GM23248 (cell line): ENCODE measurements at regions not wholly inside any gene's neighbourhood (a gene's known extent, or its start where the extent isn't known, plus 50 kb on each side); places are given as distances from the start of the nearest gene placed in this dataset.

Source experiments
- DNase-seq: peaks from one replicate; pipeline ENCODE4 v3.0.0-alpha.2; 2015
- H2AFZ ChIP-seq: fragments of 200-600 bp; sonication (generic); 2 replicates; pipeline ENCODE4 v1.6.1; 2016; ENCODE audit warnings: antibody characterized with exemption
- H3F3A ChIP-seq: fragments of 200-600 bp; sonication (generic); 2 replicates; pipeline ENCODE4 v1.6.1; 2016; ENCODE audit warnings: mild to moderate bottlenecking, antibody characterized with exemption, mixed run types; ENCODE audit not compliant: insufficient read depth
- H3K27ac ChIP-seq: fragments of 200-600 bp; sonication (generic); 2 replicates; pipeline ENCODE4 v1.5.1; 2016; ENCODE audit warnings: mild to moderate bottlenecking
- H3K27me3 ChIP-seq: fragments of 200-600 bp; sonication (generic); replicated peaks from 2 replicates; pipeline ENCODE4 v1.6.1; 2016; ENCODE audit warnings: mild to moderate bottlenecking; ENCODE audit not compliant: insufficient read depth
- H3K36me3 ChIP-seq: fragments of 200-600 bp; sonication (generic); 2 replicates; pipeline ENCODE4 v1.6.1; 2016; ENCODE audit warnings: low read depth, mild to moderate bottlenecking
- H3K4me1 ChIP-seq: fragments of 200-600 bp; sonication (generic); 2 replicates; pipeline ENCODE4 v1.6.1; 2016; ENCODE audit warnings: mild to moderate bottlenecking; ENCODE audit not compliant: insufficient read depth
- H3K4me2 ChIP-seq: fragments of 200-600 bp; sonication (generic); one replicate; pipeline ENCODE4 v1.6.1; 2016; ENCODE audit warnings: mild to moderate bottlenecking; ENCODE audit not compliant: unreplicated experiment
- H3K4me3 ChIP-seq: fragments of 200-600 bp; sonication (generic); 2 replicates; pipeline ENCODE4 v1.5.1; 2016; ENCODE audit warnings: mild to moderate bottlenecking
- H3K79me2 ChIP-seq: fragments of 200-600 bp; sonication (generic); 2 replicates; pipeline ENCODE4 v1.6.1; 2016; ENCODE audit warnings: mild to moderate bottlenecking; ENCODE audit not compliant: insufficient read depth
- H3K9ac ChIP-seq: fragments of 200-600 bp; sonication (generic); 2 replicates; pipeline ENCODE4 v1.6.1; 2016; ENCODE audit warnings: mild to moderate bottlenecking
- H3K9me2 ChIP-seq: fragments of 200-600 bp; sonication (generic); 2 replicates; pipeline ENCODE4 v1.6.1; 2016; ENCODE audit warnings: mixed run types, mild to moderate bottlenecking, moderate library complexity; ENCODE audit not compliant: insufficient read depth
- H3K9me3 ChIP-seq: fragments of 200-600 bp; sonication (generic); one replicate; pipeline ENCODE4 v1.6.1; 2017; ENCODE audit warnings: low read depth
- H4K20me1 ChIP-seq: fragments of 200-600 bp; sonication (generic); 2 replicates; pipeline ENCODE4 v1.6.0; 2016; ENCODE audit not compliant: insufficient read depth
- EZH2 ChIP-seq: fragments of 200-600 bp; sonication (generic); IDR thresholded peaks from 2 replicates; pipeline ENCODE4 v1.6.1; 2018; ENCODE audit warnings: antibody characterized with exemption, mild to moderate bottlenecking; ENCODE audit not compliant: insufficient read depth, poor library complexity, severe bottlenecking
- EZH2phosphoT487 ChIP-seq: fragments of 200-600 bp; sonication (generic); IDR thresholded peaks from 2 replicates; pipeline ENCODE4 v1.6.1; 2018; ENCODE audit warnings: antibody characterized with exemption, moderate library complexity, mild to moderate bottlenecking, low read depth; ENCODE audit not compliant: insufficient read depth
- WGBS, 2 experiments: methylation state at CpG; one replicate each; pipeline ENCODE4 v1.1.6; 2015 to 2017; ENCODE audit warnings: low lambda C conversion rate in 2 of 2, low coverage in 1 of 2; ENCODE audit errors: missing lambda C conversion rate in 2 of 2; 5-methylcytosine and 5-hydroxymethylcytosine counted together
- in situ Hi-C: fragments of 300-500 bp; cut with MboI; formaldehyde crosslinking; loops from 2 replicates; pipeline ENCODE4 v1.15.0; 2020

- peak overlapping the region; percentile 13; the same call in 1 of the 2 replicates for H2AFZ ChIP-seq
- no peaks in the 10 kb centered on the region for H3K27me3 ChIP-seq
- peak; percentile 77 for DNase-seq
- no peak overlapping the region for H3K4me3 ChIP-seq
- H3F3A ChIP-seq = peaks cover 24% of the 10 kb centered on the region
- no peaks in the 10 kb centered on the region for H3K9me3 ChIP-seq
- TF ChIP-seq EZH2 = no peak
- H3K27ac ChIP-seq = peak overlapping the region; percentile 86
- peaks cover 41% of the 10 kb centered on the region for H3K4me1 ChIP-seq
- H4K20me1 ChIP-seq = no peaks in the 10 kb centered on the region
- H3K9ac ChIP-seq = peak overlapping the region; percentile 57
- in situ Hi-C loops = no loop called here
- 1 to 4% methylated on average over 2 of the region's 2 CpGs for WGBS, 2 experiments
- no peaks in the 10 kb centered on the region for H3K9me2 ChIP-seq
- H3K79me2 ChIP-seq = no peaks in the 10 kb centered on the region
- peak overlapping the region; percentile 47 for H3K4me2 ChIP-seq
- no peaks in the 10 kb centered on the region for H3K36me3 ChIP-seq
Measured at GRCh38 chr2:160928854-160929301, 231.3 kb upstream of the TANK start.

GRCh38 chr2:160931531-160931930 is 228.7 kb upstream of the TANK start:
- Histone ChIP-seq H2AFZ (no peak overlapping the region), H3K36me3 (no peaks in the 10 kb centered on the region), H3K9me3 (no peaks in the 10 kb centered on the region), H4K20me1 (no peaks in the 10 kb centered on the region), H3K9me2 (no peaks in the 10 kb centered on the region), H3K4me2 (no peak overlapping the region), H3K79me2 (no peaks in the 10 kb centered on the region), H3K4me3 (no peak overlapping the region), H3F3A (peaks cover 28% of the 10 kb centered on the region), H3K9ac (no peak overlapping the region), H3K4me1 (peaks cover 44% of the 10 kb centered on the region), H3K27me3 (no peaks in the 10 kb centered on the region), H3K27ac (no peak overlapping the region)
- in situ Hi-C loops = no loop called here
- 77 to 80% methylated on average over 6 of the region's 6 CpGs for WGBS, 2 experiments
- TF ChIP-seq EZH2phosphoT487 (no peak), EZH2 (no peak)
- DNase-seq = no peak

- TF ChIP-seq EZH2 = no peak
- TF ChIP-seq EZH2phosphoT487 = no peak
- H3K4me1 ChIP-seq = peaks cover 42% of the 10 kb centered on the region
- H3K4me2 ChIP-seq = no peak overlapping the region
- WGBS, 2 experiments = 79 to 85% methylated on average over 2 of the region's 2 CpGs
- H3K79me2 ChIP-seq = no peaks in the 10 kb centered on the region
- peak overlapping the region; percentile 34; the same call in 1 of the 2 replicates for H3K27ac ChIP-seq
- H4K20me1 ChIP-seq = no peaks in the 10 kb centered on the region
- H3K9ac ChIP-seq = no peak overlapping the region
- no peaks in the 10 kb centered on the region for H3K9me3 ChIP-seq
- H3K4me3 ChIP-seq = no peak overlapping the region
- H3F3A ChIP-seq = peaks cover 28% of the 10 kb centered on the region
- no peaks in the 10 kb centered on the region for H3K9me2 ChIP-seq
- H3K27me3 ChIP-seq = no peaks in the 10 kb centered on the region
- no peak overlapping the region for H2AFZ ChIP-seq
- in situ Hi-C loops = no loop called here
- no peaks in the 10 kb centered on the region for H3K36me3 ChIP-seq
- DNase-seq = peak; percentile 79
Measured at GRCh38 chr2:160932960-160933359, 227.3 kb upstream of the TANK start.

- Histone ChIP-seq H2AFZ (no peak overlapping the region), H3K27ac (no peak overlapping the region), H3K4me3 (no peak overlapping the region), H3K36me3 (no peaks in the 10 kb centered on the region), H3F3A (peaks cover 26% of the 10 kb centered on the region), H3K4me2 (no peak overlapping the region), H3K9ac (no peak overlapping the region), H3K27me3 (no peaks in the 10 kb centered on the region), H3K79me2 (no peaks in the 10 kb centered on the region), H4K20me1 (no peaks in the 10 kb centered on the region), H3K9me2 (no peaks in the 10 kb centered on the region), H3K4me1 (peaks cover 29% of the 10 kb centered on the region), H3K9me3 (no peaks in the 10 kb centered on the region)
- TF ChIP-seq EZH2 (no peak), EZH2phosphoT487 (no peak)
- in situ Hi-C loops = no loop called here
- DNase-seq = peak; percentile 41
- 98% methylated on average over 4 of the region's 4 CpGs for WGBS, 2 experiments
Measured at GRCh38 chr2:160934263-160934662, 226.0 kb upstream of the TANK start.

GRCh38 chr2:160934991-160935390 is 225.2 kb upstream of the TANK start:
- Histone ChIP-seq H3K4me1 (peaks cover 22% of the 10 kb centered on the region), H3K36me3 (no peaks in the 10 kb centered on the region), H4K20me1 (no peaks in the 10 kb centered on the region), H3K27ac (no peak overlapping the region), H2AFZ (no peak overlapping the region), H3K79me2 (no peaks in the 10 kb centered on the region), H3K4me2 (no peak overlapping the region), H3F3A (peaks cover 19% of the 10 kb centered on the region), H3K9ac (no peak overlapping the region), H3K9me2 (no peaks in the 10 kb centered on the region), H3K27me3 (no peaks in the 10 kb centered on the region), H3K9me3 (no peaks in the 10 kb centered on the region), H3K4me3 (no peak overlapping the region)
- DNase-seq = no peak
- TF ChIP-seq EZH2 (no peak), EZH2phosphoT487 (no peak)
- WGBS, 2 experiments = 85 to 88% methylated on average over 2 of the region's 2 CpGs
- in situ Hi-C loops = no loop called here
